HL-60 (cell line): ENCODE measurements at regions not wholly inside any gene's neighbourhood (a gene's known extent, or its start where the extent isn't known, plus 50 kb on each side); places are given as distances from the start of the nearest gene placed in this dataset.

Experiments
- CTCF ChIP-seq: IDR thresholded peaks from one replicate; pipeline ENCODE4 v1.5.1; 2011; ENCODE audit warnings: low read length, control low read depth, inconsistent platforms; ENCODE audit not compliant: insufficient read depth
- POLR2AphosphoS5 ChIP-seq: IDR thresholded peaks from 2 replicates; pipeline ENCODE4 v1.6.1; 2012; ENCODE audit warnings: low read depth

GRCh38 chr9:16974436-16974835 is 104.0 kb upstream of the BNC2 start:
- TF ChIP-seq CTCF (no peak), POLR2AphosphoS5 (no peak)
